GM18858 (cell line): ENCODE measurements at regions not wholly inside any gene's neighbourhood (a gene's known extent, or its start where the extent isn't known, plus 50 kb on each side); places are given as distances from the start of the nearest gene placed in this dataset.

Source experiments
- ATAC-seq: cut with Tn5 transposase; IDR thresholded peaks from one replicate; pipeline ENCODE4 v1.9.1; 2021; ENCODE audit not compliant: unreplicated experiment

- ATAC-seq: no peak
Measured at GRCh38 chr2:76584474-76584873, 873.8 kb upstream of the GCFC2 start.

- ATAC-seq: no peak
Measured at GRCh38 chr2:76579911-76580310, 869.2 kb upstream of the GCFC2 start.

GRCh38 chr2:76572981-76573380, 862.3 kb upstream of the GCFC2 start:
- ATAC-seq: no peak

DNA sequence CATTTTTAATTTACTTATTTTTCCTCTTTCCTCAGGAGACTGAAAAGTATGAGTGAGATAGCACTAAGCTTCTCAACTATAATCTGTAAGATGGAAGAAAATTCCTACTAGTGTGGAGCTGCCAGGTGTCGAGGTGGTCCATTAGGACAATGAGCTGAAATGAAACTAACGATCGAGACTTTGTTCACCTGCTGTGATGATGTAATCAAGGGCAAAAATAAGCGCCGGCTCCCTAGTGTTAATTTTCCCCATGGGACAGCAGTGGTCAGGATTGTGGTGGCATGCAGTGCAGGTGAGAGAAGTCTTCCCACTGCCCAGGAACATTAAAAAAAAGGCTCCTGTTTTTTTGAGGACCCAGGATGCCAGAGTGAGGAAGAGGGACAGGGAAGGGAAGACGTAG, 859.1 kb upstream of the GCFC2 start:
- ATAC-seq: no peak

GRCh38 chr2:76567478-76567877, 856.8 kb upstream of the GCFC2 start:
- no peak for ATAC-seq

DNA sequence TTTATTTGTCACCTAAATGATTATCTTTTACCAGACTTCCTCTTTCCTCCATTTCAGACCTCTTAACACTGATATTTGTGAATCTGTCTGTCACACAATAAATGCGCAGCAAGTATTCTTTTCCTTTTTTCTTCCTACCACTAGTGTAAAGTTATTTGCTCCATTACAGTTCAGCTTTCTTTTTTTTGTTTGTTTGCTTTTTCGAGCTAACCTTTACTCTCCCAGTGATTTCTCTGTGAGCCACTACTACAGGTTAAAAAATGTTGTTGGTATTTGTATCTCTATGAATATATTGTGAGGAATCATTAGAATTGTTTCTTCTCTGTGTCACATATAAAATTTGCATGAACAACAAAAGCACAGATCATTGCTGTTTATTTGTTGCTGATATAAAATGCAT, 854.0 kb upstream of the GCFC2 start:
- no peak for ATAC-seq

- no peak for ATAC-seq
Measured at GRCh38 chr2:76563730-76564129, 853.0 kb upstream of the GCFC2 start.

GRCh38 chr2:76558157-76558556, 847.4 kb upstream of the GCFC2 start:
- ATAC-seq: no peak

- ATAC-seq: no peak
Measured at GRCh38 chr2:76556018-76556417, 845.3 kb upstream of the GCFC2 start.

GRCh38 chr2:76546207-76546606, 835.5 kb upstream of the GCFC2 start:
- no peak for ATAC-seq

DNA sequence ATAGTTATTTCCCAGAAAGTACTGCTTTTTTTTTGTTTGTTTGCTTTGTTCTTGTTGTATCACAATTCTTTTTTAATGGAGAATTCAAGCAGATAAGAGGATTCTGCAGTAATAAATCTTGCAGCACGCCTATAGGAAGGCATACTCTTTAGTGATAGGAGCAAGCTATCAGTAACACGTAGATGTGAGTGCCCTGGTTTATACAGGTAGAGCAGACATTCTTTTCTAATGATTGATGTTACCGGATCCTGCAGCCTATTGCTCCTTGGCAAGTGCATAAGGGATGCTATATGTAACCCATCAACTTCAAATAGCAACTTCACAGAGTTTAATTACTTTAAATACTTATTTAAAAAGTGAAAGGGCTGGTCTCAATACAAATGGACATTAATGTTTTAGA, 834.2 kb upstream of the GCFC2 start:
- ATAC-seq: no peak

DNA sequence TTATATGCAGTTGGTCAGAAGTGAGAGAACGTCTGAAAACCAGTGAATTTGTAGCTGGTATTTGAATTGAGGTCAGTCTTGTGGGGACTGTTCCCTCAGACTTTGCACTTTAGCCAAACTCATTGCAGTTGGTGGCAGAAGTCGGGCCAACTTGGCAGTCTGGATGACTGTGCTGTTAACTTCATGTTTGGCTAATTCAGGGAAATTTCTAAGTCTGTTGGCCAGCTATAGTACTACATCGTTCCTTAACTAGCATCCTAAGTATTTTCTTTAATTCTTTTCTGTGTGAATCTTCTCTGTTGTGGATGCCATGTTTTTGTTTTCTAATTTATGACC, 806.8 kb upstream of the GCFC2 start:
- ATAC-seq: no peak

DNA sequence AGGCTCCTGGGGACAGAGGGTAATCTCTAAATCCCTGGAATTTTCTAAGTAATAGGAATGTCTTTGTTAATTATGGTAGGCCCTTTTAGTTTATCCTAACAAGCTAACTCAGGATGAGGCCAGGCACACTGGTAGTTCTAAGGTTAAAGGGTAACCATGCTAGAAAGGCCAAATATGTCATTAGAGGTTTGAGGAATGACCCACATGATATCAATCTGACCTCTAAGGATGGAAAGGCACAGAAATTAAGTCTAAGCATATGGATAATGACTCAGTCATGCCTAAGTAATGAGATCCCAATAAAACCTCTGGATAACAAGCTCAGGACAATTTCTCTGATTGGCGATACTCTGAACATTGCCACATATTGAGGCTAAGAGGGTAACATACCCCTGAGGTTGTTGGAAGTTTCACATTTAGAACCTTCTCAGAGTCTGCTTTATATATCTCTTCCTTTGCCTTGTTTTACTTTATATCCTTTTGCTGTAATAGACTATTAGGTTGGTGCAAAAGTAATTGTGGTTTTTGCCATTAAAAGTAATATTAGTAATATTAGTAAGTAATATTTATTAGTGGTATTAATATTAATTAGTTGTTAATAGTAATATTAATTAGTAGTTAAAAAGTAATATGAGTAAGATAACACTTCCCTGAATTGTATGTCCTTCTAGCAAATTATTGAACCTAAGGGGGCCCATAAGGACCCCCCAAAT, 806.3 kb upstream of the GCFC2 start:
- ATAC-seq: no peak

GRCh38 chr2:76512201-76512820, 801.6 kb upstream of the GCFC2 start:
- no peak for ATAC-seq

DNA sequence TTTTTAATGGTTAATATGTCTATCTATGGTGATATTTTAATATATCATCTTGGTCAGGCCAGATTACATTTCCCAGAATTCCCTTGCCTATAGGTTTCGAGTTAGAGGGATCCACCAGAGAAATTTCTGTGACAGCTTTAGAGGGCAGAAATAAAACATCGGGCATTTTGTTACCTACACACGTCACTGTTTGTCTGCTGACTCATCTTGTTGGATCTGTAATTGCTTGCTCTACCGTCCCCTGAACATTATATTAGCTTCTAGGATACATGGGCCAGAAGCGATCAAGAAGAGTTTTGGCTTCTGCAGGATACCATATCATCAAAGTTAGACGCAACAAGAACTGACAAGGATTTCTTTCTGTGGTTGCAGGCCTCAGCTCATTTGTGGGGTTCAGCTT, 795.8 kb upstream of the GCFC2 start:
- ATAC-seq: no peak

DNA sequence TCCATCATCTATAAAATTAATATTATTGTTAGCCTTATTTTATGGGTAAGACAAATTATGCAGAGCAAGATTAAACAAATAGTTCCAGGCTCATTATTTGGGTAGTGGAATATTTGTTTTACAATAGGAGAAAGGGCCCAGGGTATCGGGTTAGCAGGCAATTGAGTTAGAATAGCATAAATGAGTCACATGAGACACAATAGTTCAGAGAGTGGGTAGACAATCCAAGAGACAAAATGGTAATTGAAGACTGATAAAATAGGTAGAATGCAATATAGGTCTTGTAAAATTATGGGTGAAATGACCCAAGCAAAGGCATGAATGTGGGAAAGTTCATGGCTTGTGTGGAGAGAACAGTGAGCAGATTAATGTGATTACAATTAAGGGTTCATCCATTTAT, 790.9 kb upstream of the GCFC2 start:
- ATAC-seq: no peak

GRCh38 chr2:76498360-76498759, 787.6 kb upstream of the GCFC2 start:
- ATAC-seq: no peak

GRCh38 chr2:76491503-76491902, 780.8 kb upstream of the GCFC2 start:
- ATAC-seq: no peak

DNA sequence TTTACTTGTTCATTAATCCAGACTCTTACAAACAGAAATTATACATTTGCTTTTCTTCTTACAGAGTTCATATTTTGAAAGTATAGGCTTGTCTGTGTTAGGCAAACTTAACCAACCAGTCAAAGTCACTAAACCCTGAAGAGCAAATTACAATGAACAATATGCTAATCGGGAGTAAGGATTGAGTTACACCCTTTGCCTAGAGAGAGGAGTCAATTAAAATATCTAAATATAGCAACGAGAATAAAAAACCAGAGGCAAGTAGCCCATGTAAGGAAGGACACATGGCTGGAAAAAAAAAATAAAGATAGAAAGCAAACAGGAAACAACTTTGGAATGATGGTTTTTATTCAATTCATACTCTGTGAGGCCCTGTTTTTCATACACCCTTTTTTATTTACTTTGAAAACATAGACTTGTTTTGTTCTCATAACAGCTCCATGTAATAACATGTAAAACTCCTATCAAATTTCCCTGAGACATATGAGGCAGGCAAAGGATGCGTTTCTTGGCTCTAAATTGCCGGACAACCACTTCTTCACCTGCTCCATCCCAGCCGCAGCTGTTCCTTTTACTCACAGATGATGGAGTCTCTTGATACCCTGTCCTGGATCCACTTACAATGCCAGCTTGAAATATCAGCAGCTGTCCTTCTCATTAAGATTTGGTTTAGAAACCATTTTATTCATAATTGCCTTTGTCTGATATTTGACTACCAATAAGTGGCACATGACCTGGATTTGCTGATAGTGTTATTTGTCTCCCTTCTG, 767.7 kb upstream of the GCFC2 start:
- no peak for ATAC-seq

GRCh38 chr2:76472946-76473345, 762.2 kb upstream of the GCFC2 start:
- ATAC-seq: no peak

DNA sequence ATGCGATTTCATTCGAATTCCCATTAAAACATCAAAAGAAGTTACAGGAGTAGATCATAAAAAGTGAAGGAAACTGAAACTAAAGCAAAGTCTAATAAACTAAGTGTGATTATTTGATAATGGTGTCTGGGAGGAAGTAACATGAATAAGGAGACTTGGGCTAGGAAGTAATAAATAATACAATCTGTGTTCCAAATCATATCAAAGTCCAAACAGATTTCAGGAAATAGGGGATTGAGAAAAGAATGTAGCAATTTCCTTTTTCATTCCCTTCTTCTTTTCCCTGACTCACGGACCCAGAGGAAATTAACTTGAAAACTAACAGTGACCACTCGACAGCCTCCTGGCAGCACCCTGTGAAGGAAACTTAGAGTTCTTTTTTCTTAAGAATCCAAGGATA, 758.4 kb upstream of the GCFC2 start:
- no peak for ATAC-seq

DNA sequence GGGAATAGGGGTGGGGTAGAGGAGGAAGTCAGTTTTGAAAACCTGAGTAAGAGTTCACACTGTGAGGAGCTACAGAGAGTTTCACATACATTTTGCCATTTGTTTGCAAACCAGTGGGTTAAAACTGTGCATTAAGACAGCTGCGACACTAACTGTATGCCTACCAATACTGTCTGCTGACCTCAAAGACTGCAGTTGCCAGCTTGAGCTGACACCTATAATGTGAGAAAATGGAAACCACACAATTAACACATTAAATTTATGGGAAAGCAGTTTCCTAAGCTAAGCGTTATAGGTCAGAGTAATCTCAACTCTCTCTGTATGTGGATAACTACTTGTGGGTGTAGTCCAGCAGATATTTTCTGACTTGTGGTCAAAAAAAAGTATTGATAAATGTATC, 756.6 kb upstream of the GCFC2 start:
- ATAC-seq: no peak
